GM21447 (cell line): ENCODE measurements at regions not wholly inside any gene's neighbourhood (a gene's known extent, or its start where the extent isn't known, plus 50 kb on each side); places are given as distances from the start of the nearest gene placed in this dataset.
"Not testable (repeated sequence)": the region's sequence is repeated elsewhere in the genome, so short reads cannot be mapped to it uniquely, and the experiment has no call there.

ENCODE experiments used
- ATAC-seq: cut with Tn5 transposase; IDR thresholded peaks from one replicate; pipeline ENCODE4 v1.9.1; 2021; ENCODE audit not compliant: unreplicated experiment

GRCh38 chr12:90829044-90829443, 125.9 kb downstream of the CCER1 start:
- no peak for ATAC-seq

GRCh38 chr12:90828621-90829020, 126.4 kb downstream of the CCER1 start:
- ATAC-seq: no peak

- ATAC-seq: no peak
Observed at GRCh38 chr12:90827567-90827966, 127.4 kb downstream of the CCER1 start.

GRCh38 chr12:90826036-90826435, 128.9 kb downstream of the CCER1 start:
- ATAC-seq: no peak

GRCh38 chr12:90823859-90824258, 131.1 kb downstream of the CCER1 start:
- ATAC-seq: no peak

GRCh38 chr12:90819709-90820108, 135.3 kb downstream of the CCER1 start:
- no peak for ATAC-seq

GRCh38 chr12:90816353-90817089, 138.5 kb downstream of the CCER1 start:
- no peak for ATAC-seq

GRCh38 chr12:90809940-90810339, 145.0 kb downstream of the CCER1 start:
- no peak for ATAC-seq

GRCh38 chr12:90808568-90808967, 146.4 kb downstream of the CCER1 start:
- no peak for ATAC-seq

GRCh38 chr12:90802727-90803126, 152.2 kb downstream of the CCER1 start:
- ATAC-seq: no peak

- ATAC-seq: no peak
Observed at GRCh38 chr12:90801776-90802175, 153.2 kb downstream of the CCER1 start.

- no peak for ATAC-seq
Observed at GRCh38 chr12:90794212-90794611, 160.8 kb downstream of the CCER1 start.

GRCh38 chr12:90792718-90793117, 162.3 kb downstream of the CCER1 start:
- not testable (repeated sequence) for ATAC-seq

- no peak for ATAC-seq
Observed at GRCh38 chr12:90791445-90791844, 163.5 kb downstream of the CCER1 start.

- no peak for ATAC-seq
Observed at GRCh38 chr12:90790747-90791146, 164.2 kb downstream of the CCER1 start.

GRCh38 chr12:90773491-90773890, 181.5 kb downstream of the CCER1 start:
- ATAC-seq: no peak

- ATAC-seq: no peak
Observed at GRCh38 chr12:90770861-90771260, 184.1 kb downstream of the CCER1 start.

- no peak for ATAC-seq
Observed at GRCh38 chr12:90757957-90758356, 197.0 kb downstream of the CCER1 start.

GRCh38 chr12:90745211-90745610, 209.8 kb downstream of the CCER1 start:
- no peak for ATAC-seq

GRCh38 chr12:90741611-90742010, 213.4 kb downstream of the CCER1 start:
- no peak for ATAC-seq

GRCh38 chr12:90729736-90730135, 225.2 kb downstream of the CCER1 start:
- ATAC-seq: no peak

GRCh38 chr12:90712671-90713070, 242.3 kb downstream of the CCER1 start:
- no peak for ATAC-seq

- no peak for ATAC-seq
Observed at GRCh38 chr12:90710711-90711110, 244.3 kb downstream of the CCER1 start.
